ENCODE measurements at regions not wholly inside any gene's neighbourhood (a gene's known extent, or its start where the extent isn't known, plus 50 kb on each side); places are given as distances from the start of the nearest gene placed in this dataset.

GRCh38 chr4:18366892-18367291 lies 345.3 kb upstream of the LCORL start:
- TF ChIP-seq CTCF (CRISPR knock-in tag; IDR thresholded peaks at IDR 0.05): peak; percentile 78
- TF ChIP-seq SMC3 (IDR thresholded peaks at IDR 0.05; ENCODE audit: low read length): peak; percentile 58; the same call in 1 of the 2 replicates
- TF ChIP-seq STAG1 (CRISPR knock-in tag; IDR thresholded peaks at IDR 0.05): peak; percentile 62
- TF ChIP-seq ZHX2 (IDR thresholded peaks at IDR 0.05; ENCODE audit: low read depth): no peak
- TF ChIP-seq ZHX2 (CRISPR knock-in tag; IDR thresholded peaks at IDR 0.05; ENCODE audit: borderline replicate concordance): no peak
- TF ChIP-seq ZUFSP (CRISPR knock-in tag; IDR thresholded peaks at IDR 0.05; ENCODE audit: borderline replicate concordance): no peak
- 0 out of 2 replicates have a peak, but pooled peaks have one; percentile 40 for TF ChIP-seq RAD21 (CRISPR knock-in tag; IDR thresholded peaks at IDR 0.05)
- ATAC-seq (peak; percentile 97), FAIRE-seq (no peak), DNase-seq (ENCODE audit: low spot score) (peak; percentile 24)
- CTCF ChIA-PET (ENCODE audit: low intra/inter-chr PET ratio, low total read pairs): interaction anchor here (3.4 kb wide), 1 partner anchor 549 kb away, joined by 16 read pairs; no protein-coding TSS in a partner anchor
- Histone ChIP-seq H3K36me3 (replicated peaks in 1 of 2; ENCODE audit: control insufficient read depth in 1 of 2, insufficient read depth in 2 of 2, low read length in 2 of 2) (no peaks in the 10 kb centered on the region), H3K9me3 (ENCODE audit: low read length) (no peaks in the 10 kb centered on the region), H3K27me3 (ENCODE audit: control insufficient read depth in 1 of 2, insufficient read depth in 2 of 2, low read length in 2 of 2) (no peaks in the 10 kb centered on the region), H3K9ac (ENCODE audit: insufficient read depth, low read depth, low read length) (no peak overlapping the region), H3K27ac (ENCODE audit: extremely low read length, insufficient read depth, low read length) (no peak overlapping the region), H3K79me2 (ENCODE audit: insufficient read depth, low read length) (no peaks in the 10 kb centered on the region), H3K4me2 (ENCODE audit: low read depth, low read length) (no peak overlapping the region), H2AFZ (ENCODE audit: low read length) (no peak overlapping the region), H3K4me1 (ENCODE audit: insufficient read depth, low read length) (no peaks in the 10 kb centered on the region), H4K20me1 (ENCODE audit: insufficient read depth, low read length) (no peaks in the 10 kb centered on the region), H3K4me3 (replicated peaks in 1 of 3; ENCODE audit: insufficient read depth in 1 of 3, low read depth in 2 of 3, low read length in 3 of 3) (no peak overlapping the region)
- POLR2A ChIA-PET: no interaction called here
- 0% methylated on average over 2 of the region's 2 CpGs for WGBS (ENCODE audit: low lambda C conversion rate)
- no TSS peak for BruUV-seq (replicated peaks)
- in situ Hi-C loops (cut with HindIII; ENCODE audit: extremely low pct_ligation_motif_present, low pct_unique_long_range_greater_than_20kb) (loop anchor here (10.0 kb wide), 1 partner anchor 552 kb away; the partner anchor contains the start of genes DCAF16 and NCAPG), intact Hi-C loops (cut with micrococcal nuclease; ENCODE audit: unreplicated experiment) (loop anchor here (1.0 to 10.0 kb wide), 2 partner anchors 550 to 612 kb away; no protein-coding TSS in a partner anchor)

Data from HepG2 (cell line).